ENCODE measurements at regions not wholly inside any gene's neighbourhood (a gene's known extent, or its start where the extent isn't known, plus 50 kb on each side); places are given as distances from the start of the nearest gene placed in this dataset.
"Not testable (repeated sequence)": the region's sequence is repeated elsewhere in the genome, so short reads cannot be mapped to it uniquely, and the experiment has no call there.

GRCh38 chr9:111147041-111147440, 108.8 kb upstream of the LPAR1 start:
- no peak for DNase-seq

GRCh38 chr9:111144741-111145140, 106.5 kb upstream of the LPAR1 start:
- DNase-seq, result no peak

GRCh38 chr9:111136180-111136579, 97.9 kb upstream of the LPAR1 start:
- no peak for DNase-seq

GRCh38 chr9:111131211-111131610, 92.9 kb upstream of the LPAR1 start:
- DNase-seq, result no peak

GRCh38 chr9:111120526-111120925, 82.3 kb upstream of the LPAR1 start:
- DNase-seq, result no peak

- no peak for DNase-seq
These were observed 80.1 kb upstream of the LPAR1 start for GRCh38 chr9:111118256-111118948.

- no peak for DNase-seq
These were observed 76.2 kb upstream of the LPAR1 start for GRCh38 chr9:111114486-111114885.

GRCh38 chr9:111113712-111114111, 75.4 kb upstream of the LPAR1 start:
- DNase-seq, result no peak

GRCh38 chr9:111110805-111111204, 72.5 kb upstream of the LPAR1 start:
- no peak for DNase-seq

- peak in 1 of 2 donors; percentile 38 for DNase-seq
These were observed 70.7 kb upstream of the LPAR1 start for GRCh38 chr9:111108946-111109345.

- DNase-seq, result no peak
These were observed 68.9 kb upstream of the LPAR1 start for GRCh38 chr9:111107141-111107540.

GRCh38 chr9:111106202-111106601, 67.9 kb upstream of the LPAR1 start:
- no peak for DNase-seq

- no peak for DNase-seq
These were observed 64.7 kb upstream of the LPAR1 start for GRCh38 chr9:111102793-111103464.

- no peak for DNase-seq
These were observed 61.1 kb upstream of the LPAR1 start for GRCh38 chr9:111099199-111100008.

GRCh38 chr9:111098093-111098492, 59.8 kb upstream of the LPAR1 start:
- no peak for DNase-seq

- DNase-seq, result no peak
These were observed 57.8 kb upstream of the LPAR1 start for GRCh38 chr9:111096051-111096450.

- DNase-seq, result no peak
These were observed 57.2 kb upstream of the LPAR1 start for GRCh38 chr9:111095441-111095840.

- DNase-seq, result no peak
These were observed 56.7 kb upstream of the LPAR1 start for GRCh38 chr9:111094958-111095357.

- peak in 1 of 2 donors; percentile 49 for DNase-seq
These were observed 56.2 kb upstream of the LPAR1 start for GRCh38 chr9:111094433-111094924.

- DNase-seq, result not testable (repeated sequence)
These were observed 53.9 kb upstream of the LPAR1 start for GRCh38 chr9:111092167-111092566.
